ENCODE measurements at regions not wholly inside any gene's neighbourhood (a gene's known extent, or its start where the extent isn't known, plus 50 kb on each side); places are given as distances from the start of the nearest gene placed in this dataset.
"Not testable (repeated sequence)": the region's sequence is repeated elsewhere in the genome, so short reads cannot be mapped to it uniquely, and the experiment has no call there.

DNA sequence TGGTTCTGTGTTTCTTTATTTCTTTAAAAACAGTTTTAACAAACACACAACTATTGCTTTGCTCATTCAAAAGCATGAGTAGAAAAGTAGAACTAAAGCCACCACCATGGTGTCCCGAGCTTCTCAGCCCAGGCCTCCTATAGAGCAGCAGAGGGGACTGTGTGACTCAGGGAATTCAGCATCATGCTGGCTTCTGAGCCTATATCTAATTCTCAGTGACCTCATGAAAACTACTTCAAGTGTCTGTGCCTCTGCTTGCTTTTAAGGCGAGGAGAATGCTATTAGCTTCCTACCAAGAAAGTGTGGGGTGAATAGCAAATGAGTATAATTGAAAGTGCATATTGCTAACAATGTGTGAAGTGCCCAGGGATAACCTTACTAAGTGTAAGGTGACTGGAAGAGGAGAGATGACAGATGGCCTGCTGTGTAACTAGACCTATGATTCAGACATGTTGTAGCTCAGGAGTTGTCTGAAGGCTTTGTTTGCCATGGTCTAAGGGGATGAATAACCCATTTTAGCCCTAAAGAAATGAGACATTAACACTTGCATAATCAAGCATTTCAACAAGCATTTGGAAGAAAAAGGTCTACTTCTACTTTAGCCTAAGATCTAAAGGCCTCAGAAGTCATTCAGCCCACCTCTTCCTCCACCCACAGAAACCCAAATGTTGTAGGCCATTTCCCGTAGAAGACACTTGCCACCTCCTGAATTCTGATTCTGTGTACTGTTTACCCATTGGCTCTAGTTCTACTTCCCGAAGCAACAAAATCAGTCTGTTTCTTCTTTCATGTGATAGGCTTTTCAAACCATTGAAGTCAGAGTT, 121.5 kb upstream of the ARG1 start:
- DNase-seq (ENCODE audit: low read depth in 1 of 2, low spot score in 1 of 2) = no peak
- TF ChIP-seq JUND (IDR thresholded peaks at IDR 0.05; ENCODE audit: low read depth) = no peak
- in situ Hi-C loops (cut with HindIII; ENCODE audit: low pct_unique_long_range_greater_than_20kb, low sequenced_read_pairs) = no loop called here

DNA sequence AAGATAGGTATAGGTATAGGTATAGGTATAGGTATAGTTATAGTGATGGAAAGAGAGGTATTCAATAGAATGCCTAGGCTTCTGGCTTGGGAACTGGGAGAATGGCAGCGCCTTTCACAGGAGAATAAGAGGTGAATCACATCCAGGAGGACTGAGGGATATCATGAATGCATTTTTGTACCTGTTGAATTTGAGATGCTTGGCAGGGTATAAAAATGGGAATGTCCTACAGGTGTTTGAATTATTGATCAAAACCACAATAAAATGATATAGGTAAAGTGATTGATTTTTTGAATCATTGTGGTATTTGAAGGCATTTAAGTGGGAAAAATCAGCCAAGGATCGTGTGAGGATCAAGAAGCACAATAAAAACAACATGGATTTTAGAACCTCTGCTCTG, 119.2 kb upstream of the ARG1 start:
- in situ Hi-C loops (cut with HindIII; ENCODE audit: low pct_unique_long_range_greater_than_20kb, low sequenced_read_pairs) = no loop called here
- TF ChIP-seq JUND (IDR thresholded peaks at IDR 0.05; ENCODE audit: low read depth) = no peak
- DNase-seq (ENCODE audit: low read depth in 1 of 2, low spot score in 1 of 2) = no peak

DNA sequence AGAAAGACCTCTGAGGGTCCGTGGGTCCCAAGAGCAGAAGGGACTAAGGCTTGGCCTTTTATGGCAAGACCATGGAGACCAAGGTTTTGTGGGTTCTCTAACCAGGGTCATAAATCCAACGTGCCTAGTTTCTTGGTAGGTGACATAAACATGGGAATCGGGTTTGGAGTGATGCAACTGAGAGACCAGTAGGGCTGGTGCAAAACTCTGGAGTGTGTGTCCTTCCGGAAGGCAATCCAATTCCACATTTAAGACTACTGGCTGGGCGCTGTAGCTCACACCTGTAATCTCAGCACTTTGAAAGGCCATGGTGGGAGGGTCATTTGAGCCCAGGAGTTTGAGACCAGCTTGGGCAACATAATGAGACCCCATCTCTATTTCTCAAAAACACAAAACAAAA, 116.5 kb upstream of the ARG1 start:
- TF ChIP-seq JUND (IDR thresholded peaks at IDR 0.05; ENCODE audit: low read depth) = no peak
- in situ Hi-C loops (cut with HindIII; ENCODE audit: low pct_unique_long_range_greater_than_20kb, low sequenced_read_pairs) = no loop called here
- no peak for DNase-seq (ENCODE audit: low read depth in 1 of 2, low spot score in 1 of 2)

DNA sequence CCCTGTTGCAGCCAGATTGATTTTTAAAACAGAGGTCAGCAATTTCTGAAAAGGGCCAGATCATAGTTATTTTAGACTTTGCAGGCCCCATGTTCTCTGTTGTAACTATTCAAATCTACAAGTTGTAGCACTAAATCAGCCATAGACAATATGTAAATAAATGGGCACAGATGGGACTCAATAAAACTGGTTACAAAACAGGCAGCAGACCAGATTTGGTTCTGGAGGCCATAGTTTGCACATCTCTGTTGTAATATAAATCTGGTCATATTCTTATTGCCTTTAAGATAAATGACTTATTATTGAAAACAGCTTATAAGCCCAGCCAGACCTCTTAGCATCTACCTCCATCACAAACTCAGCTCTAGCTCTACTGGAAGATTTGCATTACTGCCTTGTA, 114.0 kb upstream of the ARG1 start:
- no peak for TF ChIP-seq JUND (IDR thresholded peaks at IDR 0.05; ENCODE audit: low read depth)
- in situ Hi-C loops (cut with HindIII; ENCODE audit: low pct_unique_long_range_greater_than_20kb, low sequenced_read_pairs) = no loop called here
- DNase-seq (ENCODE audit: low read depth in 1 of 2, low spot score in 1 of 2) = no peak

- no peak for DNase-seq (ENCODE audit: low read depth in 1 of 2, low spot score in 1 of 2)
- no peak for TF ChIP-seq JUND (IDR thresholded peaks at IDR 0.05; ENCODE audit: low read depth)
- in situ Hi-C loops (cut with HindIII; ENCODE audit: low pct_unique_long_range_greater_than_20kb, low sequenced_read_pairs) = no loop called here
These were observed 112.4 kb upstream of the ARG1 start for GRCh38 chr6:131460614-131461000.

GRCh38 chr6:131469130-131469529, 103.9 kb upstream of the ARG1 start:
- DNase-seq (ENCODE audit: low read depth in 1 of 2, low spot score in 1 of 2) = no peak
- TF ChIP-seq JUND (IDR thresholded peaks at IDR 0.05; ENCODE audit: low read depth) = no peak
- in situ Hi-C loops (cut with HindIII; ENCODE audit: low pct_unique_long_range_greater_than_20kb, low sequenced_read_pairs) = no loop called here

- in situ Hi-C loops (cut with HindIII; ENCODE audit: low pct_unique_long_range_greater_than_20kb, low sequenced_read_pairs) = no loop called here
- no peak for DNase-seq (ENCODE audit: low read depth in 1 of 2, low spot score in 1 of 2)
- TF ChIP-seq JUND (IDR thresholded peaks at IDR 0.05; ENCODE audit: low read depth) = no peak
These were observed 102.5 kb upstream of the ARG1 start for GRCh38 chr6:131470534-131470933.

GRCh38 chr6:131471331-131471730, 101.7 kb upstream of the ARG1 start:
- TF ChIP-seq JUND (IDR thresholded peaks at IDR 0.05; ENCODE audit: low read depth) = no peak
- DNase-seq (ENCODE audit: low read depth in 1 of 2, low spot score in 1 of 2) = no peak
- in situ Hi-C loops (cut with HindIII; ENCODE audit: low pct_unique_long_range_greater_than_20kb, low sequenced_read_pairs) = no loop called here

- DNase-seq (ENCODE audit: low read depth in 1 of 2, low spot score in 1 of 2); in situ Hi-C loops (cut with HindIII; ENCODE audit: low pct_unique_long_range_greater_than_20kb, low sequenced_read_pairs): not testable (repeated sequence)
These were observed 99.7 kb upstream of the ARG1 start for GRCh38 chr6:131473303-131473702.

DNA sequence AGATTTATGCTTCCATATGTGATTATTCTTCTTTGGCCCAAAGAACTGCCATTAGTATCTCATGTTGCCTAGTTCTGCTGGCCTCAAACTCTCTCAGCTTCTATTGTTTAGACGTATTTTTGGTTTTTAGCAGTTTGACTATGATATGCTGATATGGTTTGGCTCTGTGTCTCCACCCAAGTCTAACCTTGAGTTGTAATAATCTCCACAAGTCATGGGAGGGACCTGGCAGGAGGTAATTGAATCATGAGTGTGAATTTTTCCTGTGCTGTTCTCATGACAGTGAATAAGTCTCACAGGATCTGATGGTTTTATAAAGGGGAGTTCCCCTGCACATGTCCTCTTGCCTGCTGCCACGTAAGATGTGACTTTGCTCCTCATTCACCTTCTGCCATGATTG, 96.7 kb upstream of the ARG1 start:
- in situ Hi-C loops (cut with HindIII; ENCODE audit: low pct_unique_long_range_greater_than_20kb, low sequenced_read_pairs) = no loop called here
- no peak for TF ChIP-seq JUND (IDR thresholded peaks at IDR 0.05; ENCODE audit: low read depth)

DNA sequence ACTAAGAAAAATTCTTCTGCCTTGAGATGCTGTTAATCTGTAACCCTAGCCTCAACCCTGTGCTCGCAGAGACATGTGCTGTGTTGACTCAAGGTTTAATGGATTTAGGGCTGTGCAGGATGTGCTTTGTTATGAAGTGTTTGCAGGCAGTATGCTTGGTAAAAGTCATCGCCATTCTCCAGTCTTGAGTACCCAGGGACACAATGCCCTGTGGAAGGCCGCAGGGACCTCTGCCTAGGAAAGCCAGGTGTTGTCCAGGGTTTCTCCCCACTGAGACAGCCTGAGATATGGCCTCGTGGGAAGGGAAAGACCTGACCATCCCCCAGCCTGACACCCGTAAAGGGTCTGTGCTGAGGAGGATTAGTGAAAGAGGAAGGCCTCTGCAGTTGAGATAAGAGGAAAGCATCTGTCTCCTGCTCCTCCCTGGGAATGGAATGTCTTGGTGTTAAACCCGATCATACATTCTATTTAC, 94.2 kb upstream of the ARG1 start:
- DNase-seq (ENCODE audit: low read depth in 1 of 2, low spot score in 1 of 2); in situ Hi-C loops (cut with HindIII; ENCODE audit: low pct_unique_long_range_greater_than_20kb, low sequenced_read_pairs): not testable (repeated sequence)

More for the DNA sequence above, 96.7 kb upstream of the ARG1 start:
- no peak for DNase-seq (ENCODE audit: low read depth in 1 of 2, low spot score in 1 of 2)

GRCh38 chr6:131486608-131487007, 86.4 kb upstream of the ARG1 start:
- in situ Hi-C loops (cut with HindIII; ENCODE audit: low pct_unique_long_range_greater_than_20kb, low sequenced_read_pairs) = no loop called here
- DNase-seq (ENCODE audit: low read depth in 1 of 2, low spot score in 1 of 2) = no peak
- TF ChIP-seq JUND (IDR thresholded peaks at IDR 0.05; ENCODE audit: low read depth) = no peak

- in situ Hi-C loops (cut with HindIII; ENCODE audit: low pct_unique_long_range_greater_than_20kb, low sequenced_read_pairs) = no loop called here
- DNase-seq (ENCODE audit: low read depth in 1 of 2, low spot score in 1 of 2) = no peak
These were observed 84.2 kb upstream of the ARG1 start for GRCh38 chr6:131488780-131489179.

GRCh38 chr6:131490441-131490840, 82.6 kb upstream of the ARG1 start:
- no peak for DNase-seq (ENCODE audit: low read depth in 1 of 2, low spot score in 1 of 2)
- TF ChIP-seq JUND (IDR thresholded peaks at IDR 0.05; ENCODE audit: low read depth) = no peak
- in situ Hi-C loops (cut with HindIII; ENCODE audit: low pct_unique_long_range_greater_than_20kb, low sequenced_read_pairs) = no loop called here

More at GRCh38 chr6:131488780-131489179, 84.2 kb upstream of the ARG1 start:
- no peak for TF ChIP-seq JUND (IDR thresholded peaks at IDR 0.05; ENCODE audit: low read depth)
